Body of pancreas (tissue), 4 donors: ENCODE measurements at regions not wholly inside any gene's neighbourhood (a gene's known extent, or its start where the extent isn't known, plus 50 kb on each side); places are given as distances from the start of the nearest gene placed in this dataset.

ENCODE experiments used
- ATAC-seq: fragments of 150-250 bp; one replicate; pipeline ENCODE4 v1.9.1; 2016
- DNase-seq, 4 donors: peaks; one replicate each; pipeline ENCODE4 v3.0.0-alpha.2; 2019
- H3K27ac ChIP-seq, 4 donors: fragments of 200-600 bp; sonication (generic); 1 replicate in 3 of 4; 2 replicates in 1 of 4; pipeline versions ENCODE4 v1.5.1 to v1.6.1; 2016 to 2019; ENCODE audit warnings: mild to moderate bottlenecking in 1 of 4, mixed read lengths in 1 of 4, moderate library complexity in 1 of 4
- H3K27me3 ChIP-seq, 2 donors: fragments of 200-600 bp; sonication (generic); one replicate each; pipeline ENCODE4 v1.6.0; 2016; ENCODE audit warnings: mild to moderate bottlenecking in 1 of 2
- H3K36me3 ChIP-seq, 2 donors: fragments of 200-600 bp; sonication (generic); replicated peaks in 1 of 2; 2 replicates each; pipeline ENCODE4 v1.5.1; 2016; ENCODE audit warnings: low read depth in 2 of 2; ENCODE audit not compliant: insufficient read depth in 1 of 2
- H3K4me1 ChIP-seq: fragments of 200-600 bp; sonication (generic); one replicate; pipeline ENCODE4 v1.6.0; 2016
- H3K4me3 ChIP-seq, 2 donors: fragments of 200-600 bp; sonication (generic); 1 replicate in 1 of 2; 2 replicates in 1 of 2; pipeline ENCODE4 v1.5.1; 2016 to 2019
- H3K9me3 ChIP-seq, 3 donors: fragments of 200-600 bp; sonication (generic); 1 replicate in 2 of 3; 2 replicates in 1 of 3; pipeline ENCODE4 v1.5.1; 2016
- CTCF ChIP-seq, 7 experiments: fragments of 450-650 bp in 4 of 7; fragments of 200-600 bp in 3 of 7; sonication (generic) in 3 of 7; IDR thresholded peaks; one replicate each; pipeline ENCODE4 v1.5.1; 2016 to 2019; ENCODE audit warnings: antibody characterized with exemption in 7 of 7
- POLR2A ChIP-seq, 3 donors: fragments of 450-650 bp; IDR thresholded peaks; one replicate each; pipeline ENCODE4 v1.6.1; 2016; ENCODE audit warnings: antibody characterized with exemption in 3 of 3, mild to moderate bottlenecking in 2 of 3
- WGBS, 2 donors: methylation state at CpG; one replicate each; pipeline ENCODE4 v1.1.5; 2017; 5-methylcytosine and 5-hydroxymethylcytosine counted together
- intact Hi-C: fragments of 100-400 bp; cut with DNase I; formaldehyde crosslinking; loops from one replicate; pipeline ENCODE4 v1.15.1; 2023

DNA sequence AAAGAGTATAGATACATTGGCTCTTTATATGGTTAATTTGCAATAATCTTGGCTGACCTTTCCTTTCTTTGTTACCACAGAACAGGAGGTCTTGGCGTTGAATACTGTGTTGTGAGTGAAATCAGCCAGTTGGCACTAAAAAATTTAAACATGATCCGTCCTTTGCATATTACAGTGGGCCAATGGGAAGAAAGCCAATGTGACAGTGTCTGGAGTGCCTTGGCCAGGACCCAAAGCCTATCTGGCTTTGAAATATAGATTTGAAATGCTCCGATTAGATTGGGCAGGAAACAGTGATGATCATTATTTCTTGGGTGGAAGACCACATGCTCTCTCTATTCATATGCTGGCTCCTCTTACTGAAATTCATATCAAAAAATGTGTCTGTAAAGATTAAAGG is 339.6 kb upstream of the ANO3 start:
- Histone ChIP-seq H3K27me3 (no peaks in the 10 kb centered on the region), H3K36me3 (no peaks in the 10 kb centered on the region), H3K27ac (no peak overlapping the region), H3K4me1 (peaks cover 3% of the 10 kb centered on the region), H3K9me3 (no peaks in the 10 kb centered on the region), H3K4me3 (no peak overlapping the region)
- no peak for ATAC-seq
- intact Hi-C loops = no loop called here
- 17 to 29% methylated on average over 3 of the region's 3 CpGs for WGBS, 2 donors
- TF ChIP-seq CTCF (IDR thresholded peaks at IDR 0.05) (no peak), POLR2A (IDR thresholded peaks at IDR 0.05) (no peak)
- no peak for DNase-seq

- no peak for DNase-seq
- Histone ChIP-seq H3K4me3 (no peak overlapping the region), H3K36me3 (no peaks in the 10 kb centered on the region), H3K4me1 (peaks cover 3% of the 10 kb centered on the region), H3K27ac (no peak overlapping the region), H3K9me3 (no peaks in the 10 kb centered on the region), H3K27me3 (no peaks in the 10 kb centered on the region)
- ATAC-seq = no peak
- no peak for TF ChIP-seq POLR2A (IDR thresholded peaks at IDR 0.05)
- 82 to 95% methylated on average over 2 of the region's 2 CpGs for WGBS, 2 donors
- intact Hi-C loops = no loop called here
Measured at GRCh38 chr11:25993016-25993415, 338.9 kb upstream of the ANO3 start.

DNA sequence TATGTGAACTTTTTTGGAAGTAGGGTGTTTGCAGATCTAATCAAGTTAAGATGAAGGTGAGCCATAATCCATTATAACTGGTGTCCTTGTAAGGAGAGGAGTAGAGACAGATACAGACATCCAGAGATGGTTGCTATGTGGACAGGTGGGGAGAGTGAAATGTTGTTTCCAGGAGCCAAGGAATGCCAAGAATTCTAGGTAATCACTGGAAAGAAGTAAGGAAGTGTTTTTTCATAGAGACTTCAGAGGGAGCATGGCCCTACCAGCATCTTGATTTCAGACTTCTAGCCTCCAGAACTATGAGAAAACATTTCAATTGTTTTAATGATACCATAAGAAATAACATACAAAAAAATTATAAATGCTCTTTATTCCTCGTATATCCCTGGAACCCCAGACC is 320.5 kb upstream of the ANO3 start:
- Histone ChIP-seq H3K4me1 (no peaks in the 10 kb centered on the region), H3K36me3 (no peaks in the 10 kb centered on the region), H3K27me3 (no peaks in the 10 kb centered on the region), H3K27ac (no peak overlapping the region), H3K9me3 (no peaks in the 10 kb centered on the region), H3K4me3 (no peak overlapping the region)
- DNase-seq (no peak), ATAC-seq (no peak)
- intact Hi-C loops = no loop called here
- TF ChIP-seq POLR2A (IDR thresholded peaks at IDR 0.05) (no peak), CTCF (IDR thresholded peaks at IDR 0.05) (no peak)
- 67 to 68% methylated on average over 1 of the region's 1 CpG for WGBS, 2 donors

DNA sequence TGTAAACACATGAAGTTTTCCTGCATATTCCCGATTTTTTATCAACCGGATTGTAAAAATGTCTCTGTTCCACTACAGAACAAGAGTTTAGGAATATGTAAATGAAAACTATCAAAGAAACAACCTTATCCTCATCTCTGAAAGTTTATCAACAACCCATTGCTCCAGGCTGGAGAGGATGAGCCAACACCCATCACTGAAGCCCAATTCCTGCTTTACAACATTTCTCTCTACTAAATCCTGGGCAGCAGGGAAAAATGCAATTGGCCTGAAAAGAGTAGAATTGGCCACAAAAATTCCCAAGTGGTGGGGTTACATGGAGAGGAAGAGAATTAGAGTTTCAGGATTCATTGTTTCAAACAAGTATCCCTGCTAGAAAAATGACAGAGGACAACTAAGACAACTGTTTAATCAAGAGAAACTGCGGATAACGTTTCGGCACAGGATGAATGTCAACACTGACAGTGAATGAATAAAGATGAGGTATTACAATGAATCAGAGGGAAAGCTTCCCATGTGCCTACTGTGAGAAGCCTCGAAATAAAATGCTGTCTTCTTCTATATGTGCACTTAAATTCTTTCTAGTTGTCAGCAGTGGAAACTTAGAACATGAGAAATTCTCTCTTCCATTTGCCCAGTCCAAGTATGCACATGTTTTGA is 317.3 kb upstream of the ANO3 start:
- intact Hi-C loops = no loop called here
- 81 to 88% methylated on average over 6 of the region's 6 CpGs for WGBS, 2 donors
- Histone ChIP-seq H3K9me3 (no peaks in the 10 kb centered on the region), H3K27ac (no peak overlapping the region), H3K36me3 (no peaks in the 10 kb centered on the region), H3K4me1 (peaks cover 24% of the 10 kb centered on the region), H3K4me3 (no peak overlapping the region), H3K27me3 (no peaks in the 10 kb centered on the region)
- DNase-seq = no peak
- TF ChIP-seq CTCF (IDR thresholded peaks at IDR 0.05) (no peak), POLR2A (IDR thresholded peaks at IDR 0.05) (no peak)
- ATAC-seq = no peak

GRCh38 chr11:26017322-26017860 is 314.5 kb upstream of the ANO3 start:
- H3K27ac ChIP-seq = no peak overlapping the region
- H3K9me3 ChIP-seq = no peaks in the 10 kb centered on the region
- peaks cover 25% of the 10 kb centered on the region for H3K4me1 ChIP-seq
- no peaks in the 10 kb centered on the region for H3K36me3 ChIP-seq
- ATAC-seq (peak; percentile 48), DNase-seq (peak in 2 of 4 donors; percentile 9 to 20)
- intact Hi-C loops = no loop called here
- no peak overlapping the region for H3K4me3 ChIP-seq
- 12 to 25% methylated on average over 1 of the region's 1 CpG for WGBS, 2 donors
- H3K27me3 ChIP-seq = no peaks in the 10 kb centered on the region
- no peak for TF ChIP-seq CTCF (IDR thresholded peaks at IDR 0.05)
- TF ChIP-seq POLR2A (IDR thresholded peaks at IDR 0.05) = no peak
